GM19468 (cell line): ENCODE measurements at regions not wholly inside any gene's neighbourhood (a gene's known extent, or its start where the extent isn't known, plus 50 kb on each side); places are given as distances from the start of the nearest gene placed in this dataset.
"Not testable (repeated sequence)": the region's sequence is repeated elsewhere in the genome, so short reads cannot be mapped to it uniquely, and the experiment has no call there.

Source experiments
- ATAC-seq: cut with Tn5 transposase; IDR thresholded peaks from one replicate; pipeline ENCODE4 v1.9.1; 2021; ENCODE audit warnings: mild to moderate bottlenecking, moderate library complexity, moderate number of reproducible peaks; ENCODE audit not compliant: unreplicated experiment; ENCODE audit errors: extremely low read depth

DNA sequence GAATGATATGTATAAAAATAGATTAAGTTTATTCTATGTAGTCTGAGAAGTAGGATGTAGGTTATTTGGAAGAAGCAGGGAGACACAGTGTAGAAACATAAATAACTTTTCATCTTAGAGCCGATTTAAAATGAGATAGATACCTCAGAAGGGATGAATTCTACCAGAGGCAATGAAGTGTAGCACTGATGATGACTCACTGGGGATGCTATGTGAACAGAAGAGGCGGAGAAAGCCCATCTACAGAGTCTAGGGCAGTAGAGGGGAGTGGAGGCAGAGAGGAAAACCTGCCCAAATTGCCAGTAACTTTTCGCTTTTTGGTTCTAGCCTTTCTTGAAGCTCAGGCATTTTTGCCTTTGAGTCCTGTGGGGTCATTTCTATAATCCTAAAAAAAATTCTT is 451.8 kb downstream of the ATP23 start:
- no peak for ATAC-seq

DNA sequence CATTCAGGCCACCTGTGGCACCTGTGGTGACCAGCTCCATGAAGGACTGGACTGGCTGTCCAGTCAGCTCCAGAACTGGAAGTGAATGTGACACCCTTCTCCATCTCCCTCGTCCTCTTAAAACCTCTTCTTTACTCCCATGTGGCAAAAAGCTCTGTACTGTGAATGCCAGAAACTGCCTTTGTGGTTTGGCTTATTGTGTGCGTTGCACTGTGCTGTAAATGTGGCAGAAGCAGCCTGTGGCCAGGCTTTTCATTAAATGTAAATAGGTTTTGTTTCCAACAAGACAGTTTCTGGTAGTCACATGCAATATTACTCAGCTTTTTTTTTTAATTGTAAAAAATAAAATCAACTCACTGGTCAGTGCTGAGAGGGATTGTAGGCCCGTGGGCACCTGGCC is 453.7 kb downstream of the ATP23 start:
- no peak for ATAC-seq

DNA sequence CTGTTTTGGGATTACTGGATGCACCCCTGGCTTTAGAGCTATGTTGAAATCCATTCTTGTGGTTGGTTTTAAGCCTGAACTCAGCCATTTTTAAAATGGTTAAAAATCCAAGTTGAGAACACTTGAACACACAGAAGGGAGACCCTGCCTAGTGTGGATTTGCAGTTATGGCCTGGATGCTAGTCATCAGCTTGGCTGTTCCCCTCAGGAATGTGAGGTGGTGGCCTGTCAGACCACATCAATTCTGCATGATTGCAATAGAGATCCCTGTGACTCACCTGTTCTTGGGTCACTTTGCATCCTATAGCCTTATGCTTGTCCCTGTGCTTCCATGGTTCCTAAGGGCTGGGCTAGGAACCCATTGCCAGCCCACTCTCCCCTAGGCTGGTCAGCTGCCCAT is 454.1 kb downstream of the ATP23 start:
- ATAC-seq: no peak

DNA sequence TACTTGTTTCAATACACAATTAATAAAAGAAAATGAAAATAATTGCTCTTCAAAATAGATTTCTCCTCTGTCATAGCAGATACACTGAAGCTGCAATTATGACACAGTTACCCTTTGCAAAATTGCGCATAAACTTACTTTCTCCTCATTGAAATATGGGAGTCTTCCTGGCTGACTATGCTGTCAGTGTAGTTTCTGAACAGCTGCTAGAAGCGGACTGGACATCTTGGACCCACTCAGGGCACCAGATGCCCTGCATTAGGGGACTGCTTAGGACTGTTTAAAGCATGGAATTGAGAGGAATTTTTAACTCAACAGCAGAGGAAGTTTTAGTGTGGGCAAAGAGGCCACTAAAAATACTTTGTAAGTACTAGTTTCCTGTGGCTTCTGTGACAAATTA is 454.9 kb downstream of the ATP23 start:
- ATAC-seq: no peak

DNA sequence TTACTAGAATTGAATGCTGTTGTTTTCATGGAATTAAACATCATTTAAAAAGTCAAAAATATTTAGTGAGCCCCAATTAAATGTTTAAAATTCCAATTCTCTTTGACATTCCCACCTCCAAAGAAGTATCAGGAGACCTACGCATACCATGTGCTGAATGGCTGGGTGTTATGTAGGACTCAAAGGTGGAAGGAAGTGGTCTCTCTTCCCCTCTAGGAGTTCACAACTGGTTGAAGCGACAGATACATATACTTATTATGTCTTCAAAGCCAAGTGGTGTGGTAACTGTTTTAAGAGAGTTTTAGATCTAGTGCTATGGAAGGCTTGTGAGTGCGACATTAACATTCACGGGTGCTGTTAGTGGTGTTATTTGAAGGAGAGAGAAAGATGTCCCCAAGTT is 464.0 kb downstream of the ATP23 start:
- no peak for ATAC-seq

DNA sequence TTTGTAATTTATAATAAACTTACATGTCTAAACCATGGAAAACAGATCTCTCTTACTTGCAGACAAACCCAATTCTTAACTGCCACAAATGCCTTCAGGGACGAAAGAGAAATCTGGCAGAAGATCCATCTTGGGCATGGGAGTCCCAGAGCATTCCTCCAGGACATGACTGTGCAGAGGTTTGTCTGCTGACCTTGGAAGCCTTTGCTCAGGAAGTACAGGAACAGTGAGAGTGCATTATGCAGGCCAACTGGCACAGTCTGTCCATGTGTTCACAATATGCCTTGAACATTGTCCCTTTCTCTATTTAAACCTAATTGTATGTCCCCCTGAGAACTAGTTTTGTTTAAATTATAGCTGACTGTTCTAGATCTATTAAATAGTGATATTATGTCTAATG is 467.1 kb downstream of the ATP23 start:
- no peak for ATAC-seq

DNA sequence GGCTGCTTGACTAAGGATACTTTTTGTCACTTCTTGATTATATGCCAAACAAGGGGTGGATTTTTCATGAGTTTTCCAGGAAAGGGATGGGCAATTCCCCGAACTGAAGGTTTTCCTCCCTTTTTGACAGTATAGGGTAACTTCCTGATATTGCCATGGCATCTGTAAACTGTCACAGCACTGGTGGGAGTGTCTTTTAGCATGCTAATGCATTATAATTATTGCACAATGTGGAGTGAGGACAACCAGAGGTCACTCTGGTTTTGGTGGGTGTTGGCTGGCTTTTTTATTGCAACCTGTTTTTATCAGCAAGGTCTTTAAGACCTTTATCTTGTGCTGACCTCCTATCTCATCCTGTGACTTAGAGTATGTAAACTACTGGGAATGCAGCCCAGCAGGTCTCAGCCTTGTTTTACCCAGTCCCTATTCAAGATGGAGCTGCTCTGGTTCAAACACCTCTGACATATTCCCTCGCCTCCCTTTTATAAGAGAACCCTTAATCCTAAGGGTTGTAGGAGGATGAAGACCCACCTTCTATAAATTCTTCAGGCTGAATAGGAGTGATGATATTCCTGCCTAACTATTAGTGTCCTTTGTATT is 471.2 kb downstream of the ATP23 start:
- no peak for ATAC-seq

DNA sequence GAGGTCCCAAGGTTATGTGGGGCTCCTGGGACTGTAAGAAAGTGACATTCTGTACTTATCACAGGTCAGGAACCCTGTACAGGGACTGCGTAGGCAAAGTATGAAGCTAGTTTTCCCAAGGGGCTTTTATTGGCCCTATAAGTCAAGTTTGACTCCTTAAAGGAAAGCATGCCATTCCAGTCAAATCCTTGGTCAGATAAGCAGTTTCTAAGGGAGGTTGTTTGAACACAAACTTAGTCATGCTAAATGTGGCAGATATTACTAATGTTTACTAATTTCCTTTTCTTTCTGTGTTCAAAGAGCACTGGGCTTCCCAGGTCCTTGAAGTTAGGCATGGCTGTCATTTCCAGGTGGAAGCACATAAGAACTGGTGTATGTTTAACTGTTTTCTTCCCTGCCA is 472.4 kb downstream of the ATP23 start:
- no peak for ATAC-seq

DNA sequence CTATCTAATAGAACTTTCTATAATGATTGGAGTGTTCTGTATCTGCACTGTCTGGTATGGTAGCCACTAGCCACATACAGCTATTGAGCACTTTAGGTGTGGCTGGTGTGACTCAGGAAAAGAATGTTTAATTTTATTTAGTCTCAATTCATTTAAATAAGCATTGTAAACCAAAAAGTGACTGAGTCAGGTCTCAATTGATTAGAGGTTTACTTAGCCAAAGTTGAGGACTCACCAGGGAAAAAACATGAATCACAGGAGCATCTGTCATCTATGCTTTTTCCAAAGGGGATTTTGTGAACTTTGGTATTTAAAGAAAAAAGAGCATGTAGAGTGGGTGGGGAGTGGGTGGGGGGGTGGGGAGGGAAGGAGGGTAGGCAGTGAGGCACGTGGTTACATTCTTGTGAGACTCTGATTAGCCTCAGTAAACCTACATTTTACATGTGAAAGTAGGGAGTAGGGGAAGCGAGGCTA is 473.1 kb downstream of the ATP23 start:
- ATAC-seq: no peak

DNA sequence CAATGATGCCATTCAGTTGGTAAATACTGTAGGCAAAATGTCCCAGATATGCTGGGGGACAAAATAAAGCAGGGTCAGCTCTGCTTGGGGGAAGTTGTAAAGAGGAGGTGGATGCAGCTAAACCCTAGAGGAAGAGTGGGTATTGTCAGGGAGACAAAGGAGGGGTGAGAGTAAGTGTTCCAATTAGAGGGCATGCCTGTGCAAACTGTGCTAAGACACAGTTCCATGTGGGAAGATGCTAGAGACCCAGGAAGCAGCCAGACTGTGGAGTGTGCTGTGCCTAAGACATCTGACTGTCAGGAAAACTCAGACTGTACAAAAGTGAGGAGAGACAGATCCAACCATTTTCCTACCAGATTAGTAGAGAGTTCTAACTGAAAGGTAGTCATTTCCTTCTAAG is 474.3 kb downstream of the ATP23 start:
- ATAC-seq: no peak

DNA sequence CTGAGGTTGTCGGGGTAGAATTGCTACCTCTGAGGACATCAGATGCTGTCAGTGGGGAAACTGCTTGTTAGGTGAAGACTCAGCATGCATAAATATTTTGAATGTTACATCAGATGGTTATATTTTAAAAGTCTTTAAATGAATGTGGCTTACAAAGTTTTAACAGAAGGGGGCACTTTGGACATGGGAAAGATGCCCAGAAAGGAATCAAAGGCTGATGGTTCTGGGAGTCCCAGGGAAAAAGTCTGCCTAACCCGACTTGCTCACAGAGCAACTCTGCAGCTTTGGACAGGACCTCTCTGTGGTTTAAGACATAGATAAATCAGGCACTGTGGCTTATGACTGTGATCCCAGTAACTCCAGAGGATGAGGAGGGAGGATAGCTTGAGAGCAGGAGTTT is 474.9 kb downstream of the ATP23 start:
- ATAC-seq: no peak

DNA sequence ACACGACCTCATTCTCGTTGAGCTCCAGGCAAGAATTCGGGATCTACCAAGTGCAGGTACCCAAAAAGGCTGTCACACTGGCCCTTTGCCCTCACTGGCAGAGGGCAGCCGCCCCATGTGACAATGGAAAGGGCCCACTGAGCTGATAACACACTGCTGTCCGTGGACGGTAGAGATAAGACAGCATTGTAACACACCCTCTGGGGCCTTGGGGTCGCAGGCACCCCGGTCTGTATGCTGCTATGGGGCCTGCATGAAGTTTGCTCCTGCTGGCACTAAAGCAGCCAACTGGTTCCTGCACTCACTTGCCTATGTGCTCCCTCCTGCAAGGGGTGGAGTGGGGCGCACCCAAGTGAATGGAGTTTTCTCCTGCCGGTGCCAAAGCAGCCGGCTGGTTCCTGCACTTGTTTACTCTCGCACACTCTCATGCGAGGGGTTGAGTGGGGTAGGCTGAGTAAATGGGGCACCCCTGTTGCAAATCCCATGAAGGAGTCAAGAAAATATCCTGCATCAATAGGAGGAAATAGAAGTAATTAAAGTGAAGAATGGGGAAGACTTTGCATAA is 477.9 kb downstream of the ATP23 start:
- ATAC-seq: no peak

DNA sequence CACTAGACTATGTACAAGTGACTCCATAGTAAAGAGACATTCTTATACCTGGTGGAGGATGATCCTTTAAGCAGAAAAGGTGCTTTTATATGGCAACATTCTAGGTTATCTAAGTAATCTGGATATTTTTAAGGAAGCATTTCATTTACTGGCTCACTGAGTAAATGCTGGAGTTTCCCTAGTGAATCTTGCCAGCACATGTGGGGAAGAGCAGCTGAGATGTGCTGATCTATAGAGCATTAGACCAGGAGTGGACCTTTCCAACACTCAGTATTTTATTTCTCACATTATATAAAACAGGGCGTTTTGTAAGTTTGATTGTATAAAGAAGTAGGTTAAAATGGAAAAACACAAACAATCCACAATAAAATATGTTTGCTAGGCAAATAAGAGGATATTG is 478.5 kb downstream of the ATP23 start:
- ATAC-seq: no peak

DNA sequence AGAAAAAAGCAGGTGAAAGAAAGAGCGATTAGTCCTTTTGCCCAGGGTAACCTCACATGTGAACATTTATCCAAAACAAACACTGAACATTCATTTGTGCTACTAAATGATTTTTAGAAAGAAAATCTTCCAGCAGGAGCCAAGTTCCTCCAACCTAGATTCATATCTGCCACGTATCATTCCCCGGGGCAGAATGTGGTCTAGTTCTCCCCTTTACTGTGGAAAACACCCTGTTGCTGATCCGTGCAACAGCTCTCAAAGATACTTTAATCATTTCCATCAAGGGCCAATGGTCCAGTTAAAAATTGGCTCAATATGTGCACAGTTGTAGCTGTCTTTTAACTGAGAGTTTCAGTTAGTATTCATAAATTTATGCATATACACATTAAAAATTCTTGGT is 479.1 kb downstream of the ATP23 start:
- no peak for ATAC-seq

DNA sequence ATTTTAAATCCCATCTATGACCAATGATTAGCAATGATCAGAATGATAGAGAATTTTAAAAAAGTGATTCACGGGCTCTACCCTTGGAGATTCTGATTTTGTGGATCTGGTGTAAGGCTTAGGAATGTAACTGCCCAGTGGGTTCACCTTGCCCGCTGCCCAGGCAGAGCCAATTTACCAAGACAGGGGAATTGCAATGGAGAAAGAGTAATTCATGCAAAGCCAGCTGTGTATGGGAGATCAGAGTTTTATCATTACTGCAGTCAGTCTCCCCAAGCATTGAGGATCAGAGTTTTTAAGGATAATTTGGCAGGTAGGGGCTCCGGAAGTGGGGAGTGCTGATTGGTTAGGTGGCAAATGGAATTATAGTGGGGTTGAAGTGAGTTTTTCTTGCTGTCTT is 480.6 kb downstream of the ATP23 start:
- no peak for ATAC-seq

DNA sequence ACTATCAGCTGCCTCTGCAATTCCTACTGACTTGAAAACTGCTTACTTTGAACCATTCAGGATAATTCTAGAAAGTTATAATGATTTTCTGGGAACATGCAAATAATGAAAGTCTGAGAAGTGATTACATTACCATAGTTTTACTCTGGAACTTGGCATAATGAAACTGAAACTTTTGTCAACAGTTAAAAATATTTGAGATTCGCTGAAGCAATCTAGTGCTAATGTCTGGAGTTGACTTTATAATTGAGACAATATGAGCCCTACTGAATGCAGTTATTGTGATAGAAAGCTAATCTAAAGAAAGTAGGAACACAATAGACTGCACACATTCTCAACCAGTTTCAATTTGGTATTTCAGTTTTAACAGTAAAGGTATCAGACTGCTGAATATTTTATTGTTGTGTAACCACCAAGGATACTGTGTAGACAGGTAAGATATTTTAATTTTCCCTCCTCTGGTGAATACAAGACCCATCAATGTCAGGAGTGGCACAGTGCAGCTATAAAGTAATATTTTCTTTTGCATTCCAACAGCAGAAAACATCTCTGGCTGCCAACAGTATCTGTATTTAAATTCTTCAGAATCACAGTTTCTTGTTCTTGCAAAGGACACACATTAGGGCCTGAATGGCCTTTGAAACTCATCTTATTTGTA is 483.5 kb downstream of the ATP23 start:
- ATAC-seq: no peak

DNA sequence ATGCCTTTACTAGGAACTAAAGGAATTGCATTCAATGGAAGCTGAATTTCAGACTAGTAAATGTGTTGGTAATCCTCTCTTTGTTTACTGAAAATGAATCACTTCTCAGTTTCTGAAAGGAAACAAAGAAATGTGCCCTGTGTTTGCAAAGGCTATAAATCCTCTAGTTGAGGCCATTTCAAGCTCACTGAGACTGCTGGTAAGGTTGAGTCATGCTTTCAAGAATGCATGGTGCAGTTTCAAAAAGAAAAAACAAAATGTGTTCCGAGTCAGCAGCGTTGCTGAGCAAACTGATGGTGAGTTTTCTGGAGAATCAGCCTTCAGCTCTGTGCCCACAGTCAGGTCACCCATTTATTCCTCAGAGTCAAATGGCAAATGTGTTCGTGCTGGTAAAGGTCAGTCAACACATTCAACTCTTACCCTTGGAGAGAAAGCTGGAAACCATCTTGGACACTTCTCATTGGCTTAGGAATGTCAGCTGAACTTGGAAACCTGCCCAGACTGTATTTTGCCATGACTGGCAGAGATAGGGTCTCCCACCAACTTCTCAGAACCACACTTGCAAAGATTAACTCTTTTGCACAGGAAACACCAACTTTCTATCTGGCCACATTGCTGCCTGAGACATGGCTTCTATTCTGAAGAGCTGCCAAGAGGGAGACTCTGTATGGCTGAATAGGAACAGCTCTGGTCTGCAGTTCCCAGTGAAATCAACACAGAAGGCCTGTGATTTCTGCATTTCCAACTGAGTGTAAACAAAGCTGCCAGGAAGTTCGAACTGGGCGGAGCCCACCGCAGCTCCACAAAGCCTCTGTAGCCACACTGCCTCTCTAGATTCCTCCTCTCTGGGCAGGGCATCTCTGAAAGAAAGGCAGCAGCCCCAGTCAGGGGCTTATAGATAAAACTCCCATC is 484.4 kb downstream of the ATP23 start:
- peak; percentile 75 for ATAC-seq

DNA sequence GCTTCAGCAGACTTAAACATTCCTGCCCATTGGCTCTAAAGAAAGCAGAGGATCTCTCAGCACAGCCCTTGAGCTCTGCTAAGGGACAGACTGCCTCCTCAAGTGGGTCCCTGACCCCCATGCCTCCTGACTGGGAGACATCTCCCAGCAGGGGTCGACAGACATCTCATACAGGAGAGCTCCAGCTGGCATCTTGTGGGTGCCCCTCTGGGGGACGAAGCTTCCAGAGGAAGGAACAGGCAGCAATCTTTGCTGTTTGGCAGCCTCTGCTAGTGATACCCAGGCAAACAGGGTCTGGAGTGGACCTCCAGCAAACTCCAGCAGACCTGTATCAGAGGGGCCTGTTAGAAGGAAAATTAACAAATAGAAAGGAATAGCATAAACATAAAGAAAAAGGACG is 485.1 kb downstream of the ATP23 start:
- not testable (repeated sequence) for ATAC-seq

DNA sequence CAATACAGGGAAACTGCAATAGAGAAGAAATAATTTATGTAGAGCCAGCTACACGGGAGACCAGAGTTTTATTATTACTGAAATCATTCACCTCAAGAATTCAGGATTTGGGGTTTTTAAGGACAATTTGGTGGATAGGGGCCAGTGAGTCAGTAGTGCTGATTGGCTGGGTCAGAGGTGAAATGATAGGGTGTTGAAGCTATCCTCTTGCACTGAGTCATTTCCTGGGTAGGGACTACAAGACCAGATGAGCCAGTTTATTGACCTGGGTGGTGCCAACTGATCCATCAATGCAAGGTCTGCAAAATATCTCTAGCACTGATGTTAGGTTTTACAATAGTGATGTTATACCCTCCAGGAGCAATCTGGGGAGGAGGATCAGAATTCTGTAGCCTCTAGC is 486.3 kb downstream of the LRIG3 start:
- no peak for ATAC-seq

DNA sequence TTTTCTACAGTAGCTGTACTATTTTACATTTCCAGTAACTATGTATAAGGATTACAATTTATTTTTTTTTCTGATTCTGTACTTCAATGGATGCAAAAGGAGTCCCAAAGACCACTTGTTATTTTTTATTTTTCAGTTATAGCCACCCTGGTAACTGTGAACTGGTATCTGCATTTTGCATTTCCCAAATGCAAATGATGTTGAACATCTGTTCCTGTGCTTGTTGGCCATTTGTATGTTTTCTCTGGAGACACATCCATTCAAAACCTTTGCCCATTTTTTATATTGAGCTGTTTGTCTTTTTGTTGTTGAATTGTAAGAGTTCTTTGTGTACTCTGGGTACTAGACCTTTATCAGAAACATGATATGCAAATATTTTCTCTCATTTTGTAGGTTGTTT is 485.6 kb downstream of the LRIG3 start:
- no peak for ATAC-seq

DNA sequence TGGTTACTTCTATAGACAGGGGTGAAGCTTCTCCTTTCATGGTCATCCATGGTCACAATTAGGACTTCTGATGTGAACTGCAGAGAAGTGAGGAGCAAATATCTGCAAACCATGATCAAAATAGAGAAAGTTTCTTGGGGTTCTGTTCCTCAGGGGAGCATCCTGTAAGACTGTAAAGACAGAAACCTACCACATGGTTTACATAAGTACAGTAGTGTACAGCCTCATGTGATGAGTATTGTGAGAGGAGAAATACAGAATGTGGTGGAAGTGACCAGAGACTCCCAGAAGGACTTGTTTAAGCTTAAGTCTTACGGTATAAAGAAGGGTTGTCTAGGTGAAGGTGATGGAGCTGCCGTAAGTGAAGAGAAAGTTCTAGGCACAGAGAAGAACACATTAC is 484.7 kb downstream of the LRIG3 start:
- ATAC-seq: peak; percentile 41
